GM10266 (cell line): ENCODE measurements at regions not wholly inside any gene's neighbourhood (a gene's known extent, or its start where the extent isn't known, plus 50 kb on each side); places are given as distances from the start of the nearest gene placed in this dataset.
"Not testable (repeated sequence)": the region's sequence is repeated elsewhere in the genome, so short reads cannot be mapped to it uniquely, and the experiment has no call there.

Experiments
- DNase-seq: peaks from one replicate; pipeline ENCODE4 v3.0.0; 2012; ENCODE audit errors: extremely low spot score
- TF ChIP-seq, protein P1 (sequence below): IDR thresholded peaks from 2 replicates; pipeline ENCODE4 v1.5.1; 2012; ENCODE audit warnings: mild to moderate bottlenecking, low read depth; ENCODE audit not compliant: control insufficient read depth, insufficient read depth; ENCODE audit errors: missing control alignments

DNA sequence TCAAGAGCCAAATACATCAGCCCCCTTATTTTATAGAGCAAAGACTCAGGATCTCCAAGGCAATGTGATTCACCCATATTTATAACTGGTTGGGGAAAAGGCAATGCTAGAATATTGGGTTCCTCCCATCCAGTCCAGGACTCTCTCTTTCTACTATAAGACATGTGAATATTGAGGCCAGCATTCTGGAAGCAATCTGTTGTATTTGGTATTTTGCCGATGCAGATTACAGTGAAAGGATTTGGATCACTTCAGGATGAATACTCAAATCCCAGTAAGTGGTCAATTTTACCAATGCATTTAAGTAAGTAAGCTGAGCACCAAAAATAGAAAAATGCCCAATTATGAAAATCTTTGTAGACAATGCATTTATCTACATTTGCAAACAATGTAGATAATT lies 1834.7 kb upstream of the PIK3C3 start:
- TF ChIP-seq, protein P1, sequence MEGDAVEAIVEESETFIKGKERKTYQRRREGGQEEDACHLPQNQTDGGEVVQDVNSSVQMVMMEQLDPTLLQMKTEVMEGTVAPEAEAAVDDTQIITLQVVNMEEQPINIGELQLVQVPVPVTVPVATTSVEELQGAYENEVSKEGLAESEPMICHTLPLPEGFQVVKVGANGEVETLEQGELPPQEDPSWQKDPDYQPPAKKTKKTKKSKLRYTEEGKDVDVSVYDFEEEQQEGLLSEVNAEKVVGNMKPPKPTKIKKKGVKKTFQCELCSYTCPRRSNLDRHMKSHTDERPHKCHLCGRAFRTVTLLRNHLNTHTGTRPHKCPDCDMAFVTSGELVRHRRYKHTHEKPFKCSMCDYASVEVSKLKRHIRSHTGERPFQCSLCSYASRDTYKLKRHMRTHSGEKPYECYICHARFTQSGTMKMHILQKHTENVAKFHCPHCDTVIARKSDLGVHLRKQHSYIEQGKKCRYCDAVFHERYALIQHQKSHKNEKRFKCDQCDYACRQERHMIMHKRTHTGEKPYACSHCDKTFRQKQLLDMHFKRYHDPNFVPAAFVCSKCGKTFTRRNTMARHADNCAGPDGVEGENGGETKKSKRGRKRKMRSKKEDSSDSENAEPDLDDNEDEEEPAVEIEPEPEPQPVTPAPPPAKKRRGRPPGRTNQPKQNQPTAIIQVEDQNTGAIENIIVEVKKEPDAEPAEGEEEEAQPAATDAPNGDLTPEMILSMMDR, result no peak
- DNase-seq, result no peak

DNA sequence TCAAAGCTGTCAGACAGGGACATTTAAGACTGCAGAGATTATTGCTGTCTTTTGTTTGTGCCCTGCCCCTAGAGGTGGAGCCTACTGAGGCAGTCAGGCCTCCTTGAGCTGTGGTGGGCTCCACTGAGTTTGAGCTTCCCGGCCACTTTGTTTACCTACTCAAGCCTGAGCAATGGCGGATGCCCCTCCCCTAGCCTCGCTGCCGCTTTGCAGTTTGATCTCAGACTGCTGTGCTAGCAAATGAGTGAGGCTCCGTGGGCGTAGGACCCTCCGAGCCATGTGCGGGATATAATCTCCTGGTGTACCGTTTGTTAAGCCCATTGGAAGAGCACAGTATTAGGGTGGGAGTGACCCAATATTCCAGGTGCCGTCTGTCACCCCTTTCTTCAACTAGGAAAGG lies 1835.5 kb upstream of the PIK3C3 start:
- not testable (repeated sequence) for DNase-seq

DNA sequence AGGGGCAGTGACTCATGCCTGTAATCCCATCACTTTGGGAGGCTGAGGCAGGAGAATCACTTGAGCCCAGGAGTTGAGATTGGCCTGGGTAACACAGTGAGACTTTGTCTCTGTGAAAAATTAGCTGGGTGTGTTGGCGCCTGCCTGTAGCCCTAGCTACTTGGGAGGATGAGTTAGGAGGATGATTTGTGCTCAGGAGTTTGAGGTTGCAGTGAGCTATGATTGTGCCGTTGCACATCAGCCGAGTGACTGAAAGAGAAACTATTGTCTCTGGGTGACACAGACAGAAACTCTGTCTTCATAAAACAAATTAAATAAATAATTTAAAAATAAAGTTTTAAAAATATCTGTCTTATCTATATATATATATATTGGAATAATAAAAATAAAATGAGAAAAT lies 1844.6 kb upstream of the PIK3C3 start:
- TF ChIP-seq, protein P1, result no peak
- DNase-seq, result no peak

- peak; percentile 2 for DNase-seq
- TF ChIP-seq, protein P1, result no peak
Observed at GRCh38 chr18:40109252-40110049, 1845.6 kb upstream of the PIK3C3 start.

DNA sequence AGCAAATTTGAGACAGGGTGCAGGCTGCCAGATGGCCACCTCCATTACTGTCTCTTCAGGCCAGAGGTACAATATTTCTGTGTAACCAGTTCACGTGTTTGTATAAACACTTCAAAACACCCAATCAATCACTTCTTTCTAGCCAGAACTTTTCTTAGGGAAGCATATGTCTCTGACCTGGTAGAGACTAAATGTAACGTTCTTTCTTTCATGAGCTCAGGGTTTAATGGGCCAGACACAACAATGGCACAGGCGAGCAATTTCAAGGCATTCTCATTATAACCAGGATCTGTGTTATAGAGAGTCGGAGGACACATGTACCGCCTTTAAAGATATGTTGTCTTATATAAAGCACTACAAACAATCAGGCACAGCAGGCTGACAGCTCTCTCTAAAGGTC lies 1846.4 kb upstream of the PIK3C3 start:
- TF ChIP-seq, protein P1, result no peak
- no peak for DNase-seq

- TF ChIP-seq, protein P1, result no peak
- DNase-seq, result no peak
Observed at GRCh38 chr18:40102903-40103302, 1852.1 kb upstream of the PIK3C3 start.

GRCh38 chr18:40099641-40100040 lies 1855.4 kb upstream of the PIK3C3 start:
- DNase-seq, result no peak
- TF ChIP-seq, protein P1, result no peak

GRCh38 chr18:40096675-40097074 lies 1858.4 kb upstream of the PIK3C3 start:
- TF ChIP-seq, protein P1, result no peak

More at GRCh38 chr18:40096675-40097074, 1858.4 kb upstream of the PIK3C3 start:
- no peak for DNase-seq
